Panc1 (cell line): ENCODE measurements at regions not wholly inside any gene's neighbourhood (a gene's known extent, or its start where the extent isn't known, plus 50 kb on each side); places are given as distances from the start of the nearest gene placed in this dataset.

Experiments used
- POLR2AphosphoS5 ChIP-seq: IDR thresholded peaks from 2 replicates; pipeline ENCODE4 v1.6.1; 2012; ENCODE audit warnings: mild to moderate bottlenecking, low read depth, low read length, moderate library complexity
- SIN3A ChIP-seq: IDR thresholded peaks from 2 replicates; pipeline ENCODE4 v1.6.1; 2012; ENCODE audit warnings: low read depth, mild to moderate bottlenecking, low read length, moderate library complexity, borderline replicate concordance; ENCODE audit not compliant: insufficient read depth
- TCF7L2 ChIP-seq: IDR thresholded peaks from 2 replicates; pipeline ENCODE4 v1.6.1; 2011; ENCODE audit warnings: mild to moderate bottlenecking, low read depth, low read length, inconsistent platforms
- TF ChIP-seq, protein P1 (sequence below): fragments of 450-650 bp; IDR thresholded peaks from 2 replicates; pipeline ENCODE4 v1.5.1; 2017; ENCODE audit warnings: mild to moderate bottlenecking
- TF ChIP-seq, protein P2 (sequence below), 2 experiments: IDR thresholded peaks; 2 replicates each; pipeline ENCODE4 v1.6.1; 2011 to 2012; ENCODE audit warnings: low read depth in 2 of 2, control low read depth in 1 of 2, low read length in 1 of 2, mild to moderate bottlenecking in 1 of 2, moderate library complexity in 1 of 2; ENCODE audit not compliant: insufficient read depth in 1 of 2

DNA sequence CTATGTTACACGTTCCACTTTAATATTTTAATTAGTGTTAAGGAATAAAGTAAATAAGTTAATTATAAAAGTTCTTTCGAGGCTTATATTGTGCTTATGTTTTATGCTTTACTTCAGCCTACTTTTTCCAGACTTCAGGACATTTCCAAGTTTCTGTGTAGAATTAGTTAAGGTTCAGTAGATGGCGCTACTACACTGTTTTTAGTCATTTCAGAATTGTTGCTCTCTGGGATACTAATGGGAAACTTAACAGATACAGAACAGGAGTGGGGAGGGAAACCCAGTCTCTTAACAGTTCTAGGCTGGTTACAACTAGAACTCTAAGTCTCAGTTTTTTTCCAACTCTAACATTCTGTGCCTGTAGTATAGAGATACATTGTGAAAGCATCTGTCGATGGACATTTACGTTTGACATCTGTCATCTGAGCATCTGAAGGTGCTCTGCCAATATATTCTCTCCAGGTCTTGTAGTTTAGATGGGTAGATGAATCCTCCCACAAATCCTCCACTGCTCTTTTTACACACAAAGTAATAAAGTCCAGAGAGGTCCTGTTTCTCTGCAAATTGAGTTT is 56.8 kb upstream of the FAM171A1 start:
- no peak for TF ChIP-seq POLR2AphosphoS5
- TF ChIP-seq, protein P1, sequence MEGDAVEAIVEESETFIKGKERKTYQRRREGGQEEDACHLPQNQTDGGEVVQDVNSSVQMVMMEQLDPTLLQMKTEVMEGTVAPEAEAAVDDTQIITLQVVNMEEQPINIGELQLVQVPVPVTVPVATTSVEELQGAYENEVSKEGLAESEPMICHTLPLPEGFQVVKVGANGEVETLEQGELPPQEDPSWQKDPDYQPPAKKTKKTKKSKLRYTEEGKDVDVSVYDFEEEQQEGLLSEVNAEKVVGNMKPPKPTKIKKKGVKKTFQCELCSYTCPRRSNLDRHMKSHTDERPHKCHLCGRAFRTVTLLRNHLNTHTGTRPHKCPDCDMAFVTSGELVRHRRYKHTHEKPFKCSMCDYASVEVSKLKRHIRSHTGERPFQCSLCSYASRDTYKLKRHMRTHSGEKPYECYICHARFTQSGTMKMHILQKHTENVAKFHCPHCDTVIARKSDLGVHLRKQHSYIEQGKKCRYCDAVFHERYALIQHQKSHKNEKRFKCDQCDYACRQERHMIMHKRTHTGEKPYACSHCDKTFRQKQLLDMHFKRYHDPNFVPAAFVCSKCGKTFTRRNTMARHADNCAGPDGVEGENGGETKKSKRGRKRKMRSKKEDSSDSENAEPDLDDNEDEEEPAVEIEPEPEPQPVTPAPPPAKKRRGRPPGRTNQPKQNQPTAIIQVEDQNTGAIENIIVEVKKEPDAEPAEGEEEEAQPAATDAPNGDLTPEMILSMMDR, result peak; percentile 54; the same call in 1 of the 2 replicates
- TF ChIP-seq TCF7L2, result no peak
- TF ChIP-seq SIN3A, result no peak
- TF ChIP-seq, protein P2, sequence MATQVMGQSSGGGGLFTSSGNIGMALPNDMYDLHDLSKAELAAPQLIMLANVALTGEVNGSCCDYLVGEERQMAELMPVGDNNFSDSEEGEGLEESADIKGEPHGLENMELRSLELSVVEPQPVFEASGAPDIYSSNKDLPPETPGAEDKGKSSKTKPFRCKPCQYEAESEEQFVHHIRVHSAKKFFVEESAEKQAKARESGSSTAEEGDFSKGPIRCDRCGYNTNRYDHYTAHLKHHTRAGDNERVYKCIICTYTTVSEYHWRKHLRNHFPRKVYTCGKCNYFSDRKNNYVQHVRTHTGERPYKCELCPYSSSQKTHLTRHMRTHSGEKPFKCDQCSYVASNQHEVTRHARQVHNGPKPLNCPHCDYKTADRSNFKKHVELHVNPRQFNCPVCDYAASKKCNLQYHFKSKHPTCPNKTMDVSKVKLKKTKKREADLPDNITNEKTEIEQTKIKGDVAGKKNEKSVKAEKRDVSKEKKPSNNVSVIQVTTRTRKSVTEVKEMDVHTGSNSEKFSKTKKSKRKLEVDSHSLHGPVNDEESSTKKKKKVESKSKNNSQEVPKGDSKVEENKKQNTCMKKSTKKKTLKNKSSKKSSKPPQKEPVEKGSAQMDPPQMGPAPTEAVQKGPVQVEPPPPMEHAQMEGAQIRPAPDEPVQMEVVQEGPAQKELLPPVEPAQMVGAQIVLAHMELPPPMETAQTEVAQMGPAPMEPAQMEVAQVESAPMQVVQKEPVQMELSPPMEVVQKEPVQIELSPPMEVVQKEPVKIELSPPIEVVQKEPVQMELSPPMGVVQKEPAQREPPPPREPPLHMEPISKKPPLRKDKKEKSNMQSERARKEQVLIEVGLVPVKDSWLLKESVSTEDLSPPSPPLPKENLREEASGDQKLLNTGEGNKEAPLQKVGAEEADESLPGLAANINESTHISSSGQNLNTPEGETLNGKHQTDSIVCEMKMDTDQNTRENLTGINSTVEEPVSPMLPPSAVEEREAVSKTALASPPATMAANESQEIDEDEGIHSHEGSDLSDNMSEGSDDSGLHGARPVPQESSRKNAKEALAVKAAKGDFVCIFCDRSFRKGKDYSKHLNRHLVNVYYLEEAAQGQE (IDR thresholded peaks at IDR 0.05; ENCODE audit: insufficient read depth in 1 of 2, low read depth in 2 of 2, low read length in 1 of 2), result no peak
